Upper lobe of left lung (tissue), 6 donors: ENCODE measurements at regions not wholly inside any gene's neighbourhood (a gene's known extent, or its start where the extent isn't known, plus 50 kb on each side); places are given as distances from the start of the nearest gene placed in this dataset.

ENCODE experiments used
- ATAC-seq, 2 donors: fragments of 200-7000 bp; cut with Tn5 transposase; one replicate each; pipeline ENCODE4 v1.9.1; 2022; ENCODE audit warnings: mild to moderate bottlenecking in 2 of 2, moderate library complexity in 2 of 2; ENCODE audit not compliant: low FRiP score in 2 of 2
- DNase-seq, 2 donors: peaks; one replicate each; pipeline ENCODE4 v3.0.0-alpha.2; 2019 to 2020
- H3K27ac ChIP-seq, 4 donors: fragments of 200-600 bp; sonication (generic); one replicate each; pipeline ENCODE4 v1.5.1; 2016 to 2019
- H3K27me3 ChIP-seq, 4 donors: fragments of 200-600 bp; sonication (generic); one replicate each; pipeline ENCODE4 v1.5.1; 2017 to 2019
- H3K36me3 ChIP-seq, 4 donors: fragments of 200-600 bp; sonication (generic); one replicate each; pipeline ENCODE4 v1.5.1; 2016 to 2019
- H3K4me1 ChIP-seq, 4 donors: fragments of 200-600 bp; sonication (generic); one replicate each; pipeline ENCODE4 v1.5.1; 2018 to 2019
- H3K4me3 ChIP-seq, 4 donors: fragments of 200-600 bp; sonication (generic); one replicate each; pipeline ENCODE4 v1.5.1; 2017 to 2019; ENCODE audit warnings: mild to moderate bottlenecking in 2 of 4, moderate library complexity in 1 of 4
- H3K9me3 ChIP-seq, 4 donors: fragments of 200-600 bp; sonication (generic); one replicate each; pipeline ENCODE4 v1.5.1; 2018 to 2019
- EP300 ChIP-seq, 4 donors: sonication (generic); formaldehyde crosslinking; IDR thresholded peaks; one replicate each; pipeline ENCODE4 v1.5.1; 2017; ENCODE audit warnings: antibody characterized with exemption in 4 of 4, control low read depth in 2 of 4
- POLR2A ChIP-seq, 4 donors: fragments of 450-650 bp; IDR thresholded peaks; one replicate each; pipeline ENCODE4 v1.5.1; 2016 to 2017; ENCODE audit warnings: antibody characterized with exemption in 4 of 4, mild to moderate bottlenecking in 2 of 4
- POLR2AphosphoS5 ChIP-seq, 2 donors: sonication (generic); formaldehyde crosslinking; IDR thresholded peaks; one replicate each; pipeline ENCODE4 v1.5.1; 2017; ENCODE audit warnings: antibody characterized with exemption in 2 of 2
- whole genome bisulfite sequencing, 2 donors: methylation state at CpG; one replicate each; pipeline ENCODE4 v1.1.5; 2017 to 2018; 5-methylcytosine and 5-hydroxymethylcytosine counted together
- TF ChIP-seq, protein P1 (sequence below), 6 experiments: fragments of 450-650 bp in 4 of 6; fragments of 200-600 bp in 2 of 6; sonication (generic) in 2 of 6; IDR thresholded peaks; one replicate each; pipeline ENCODE4 v1.5.1; 2016 to 2019; ENCODE audit warnings: antibody characterized with exemption in 6 of 6
- donor health status: DM: no; HTN: no; CAD: no; lungs with moderate emphysema.
- donor health status: DM: no; HTN: yes; CAD: no; lungs with severe emphysema.

- DNase-seq (no peak), ATAC-seq (no peak)
- Histone ChIP-seq H3K27ac (no peak overlapping the region), H3K4me1 (peaks cover 0 to 3% (median 0%) of the 10 kb centered on the region in 4 donors), H3K27me3 (no peaks in the 10 kb centered on the region), H3K4me3 (no peak overlapping the region), H3K36me3 (no peaks in the 10 kb centered on the region), H3K9me3 (no peaks in the 10 kb centered on the region)
- no peak for TF ChIP-seq EP300 (IDR thresholded peaks at IDR 0.05)
- TF ChIP-seq POLR2AphosphoS5 (IDR thresholded peaks at IDR 0.05) = no peak
- no peak for TF ChIP-seq POLR2A (IDR thresholded peaks at IDR 0.05)
- TF ChIP-seq, protein P1, sequence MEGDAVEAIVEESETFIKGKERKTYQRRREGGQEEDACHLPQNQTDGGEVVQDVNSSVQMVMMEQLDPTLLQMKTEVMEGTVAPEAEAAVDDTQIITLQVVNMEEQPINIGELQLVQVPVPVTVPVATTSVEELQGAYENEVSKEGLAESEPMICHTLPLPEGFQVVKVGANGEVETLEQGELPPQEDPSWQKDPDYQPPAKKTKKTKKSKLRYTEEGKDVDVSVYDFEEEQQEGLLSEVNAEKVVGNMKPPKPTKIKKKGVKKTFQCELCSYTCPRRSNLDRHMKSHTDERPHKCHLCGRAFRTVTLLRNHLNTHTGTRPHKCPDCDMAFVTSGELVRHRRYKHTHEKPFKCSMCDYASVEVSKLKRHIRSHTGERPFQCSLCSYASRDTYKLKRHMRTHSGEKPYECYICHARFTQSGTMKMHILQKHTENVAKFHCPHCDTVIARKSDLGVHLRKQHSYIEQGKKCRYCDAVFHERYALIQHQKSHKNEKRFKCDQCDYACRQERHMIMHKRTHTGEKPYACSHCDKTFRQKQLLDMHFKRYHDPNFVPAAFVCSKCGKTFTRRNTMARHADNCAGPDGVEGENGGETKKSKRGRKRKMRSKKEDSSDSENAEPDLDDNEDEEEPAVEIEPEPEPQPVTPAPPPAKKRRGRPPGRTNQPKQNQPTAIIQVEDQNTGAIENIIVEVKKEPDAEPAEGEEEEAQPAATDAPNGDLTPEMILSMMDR (IDR thresholded peaks at IDR 0.05) = no peak
- WGBS, 2 donors = 87 to 90% methylated on average over 14 of the region's 14 CpGs
Observed at GRCh38 chr10:15442056-15442455, 71.0 kb upstream of the FAM171A1 start.

DNA sequence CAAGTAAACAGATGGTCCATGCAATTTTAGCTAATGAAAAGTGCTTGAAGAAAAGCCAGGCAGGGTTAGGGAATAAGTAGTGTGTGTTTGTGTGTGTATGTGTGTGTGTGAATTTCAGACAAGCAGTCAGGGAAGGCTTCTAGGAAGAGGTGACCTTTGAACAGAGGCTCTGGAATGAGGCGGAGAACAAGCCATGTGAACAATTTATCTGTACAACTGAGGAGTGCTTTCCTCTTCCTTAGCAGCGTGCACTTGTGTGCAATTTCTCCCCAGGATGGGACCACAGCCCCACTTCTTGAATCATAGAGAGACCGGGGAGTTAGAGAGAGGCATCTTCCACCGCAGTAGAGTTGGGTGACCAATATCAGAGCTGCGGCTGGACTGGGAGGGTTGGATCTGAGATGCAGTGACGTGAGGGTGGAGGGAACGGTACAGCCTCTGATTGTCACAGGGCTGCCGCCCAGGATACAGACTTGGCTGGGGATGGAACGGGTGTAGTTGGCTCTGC, 69.2 kb upstream of the FAM171A1 start:
- no peaks in the 10 kb centered on the region for H3K27me3 ChIP-seq
- whole genome bisulfite sequencing, 2 donors = 85 to 93% methylated on average over 7 to 9 of the region's 9 CpGs
- no peaks in the 10 kb centered on the region for H3K9me3 ChIP-seq
- no peaks in the 10 kb centered on the region for H3K36me3 ChIP-seq
- ATAC-seq (peak in 1 of 2 donors; percentile 32), DNase-seq (no peak)
- peaks cover 0 to 3% (median 0%) of the 10 kb centered on the region in 4 donors for H3K4me1 ChIP-seq
- TF ChIP-seq POLR2A (IDR thresholded peaks at IDR 0.05) (no peak), EP300 (IDR thresholded peaks at IDR 0.05) (no peak)
- H3K4me3 ChIP-seq = no peak overlapping the region
- H3K27ac ChIP-seq = peak overlapping the region in 2 of 4 donors; percentile 66 to 80

GRCh38 chr10:15439341-15439842, 68.3 kb upstream of the FAM171A1 start:
- peak overlapping the region in 3 of 4 donors; percentile 37 to 80 (median 66) for H3K27ac ChIP-seq
- no peaks in the 10 kb centered on the region for H3K9me3 ChIP-seq
- H3K27me3 ChIP-seq = no peaks in the 10 kb centered on the region
- 1 to 3% methylated on average over 12 of the region's 12 CpGs for WGBS, 2 donors
- DNase-seq = no peak
- TF ChIP-seq, protein P1 (IDR thresholded peaks at IDR 0.05) = peak in 1 of 6 experiments; percentile 24
- TF ChIP-seq POLR2A (IDR thresholded peaks at IDR 0.05) = no peak
- peak; percentile 28 to 58 for TF ChIP-seq POLR2AphosphoS5 (IDR thresholded peaks at IDR 0.05)
- TF ChIP-seq EP300 (IDR thresholded peaks at IDR 0.05) = no peak
- ATAC-seq = peak; percentile 54 to 63
- H3K4me1 ChIP-seq = peaks cover 0 to 3% (median 0%) of the 10 kb centered on the region in 4 donors
- H3K36me3 ChIP-seq = no peaks in the 10 kb centered on the region
- peak overlapping the region in 2 of 4 donors; percentile 7 to 8 for H3K4me3 ChIP-seq

GRCh38 chr10:15436696-15437095, 65.6 kb upstream of the FAM171A1 start:
- DNase-seq = no peak
- H3K27ac ChIP-seq = no peak overlapping the region
- no peaks in the 10 kb centered on the region for H3K9me3 ChIP-seq
- H3K4me1 ChIP-seq = peaks cover 0 to 3% (median 0%) of the 10 kb centered on the region in 4 donors
- WGBS, 2 donors = 73% methylated on average over 5 of the region's 5 CpGs
- no peak overlapping the region for H3K4me3 ChIP-seq
- no peak for ATAC-seq
- H3K36me3 ChIP-seq = no peaks in the 10 kb centered on the region
- TF ChIP-seq EP300 (IDR thresholded peaks at IDR 0.05) (no peak), POLR2A (IDR thresholded peaks at IDR 0.05) (no peak)
- no peaks in the 10 kb centered on the region for H3K27me3 ChIP-seq

GRCh38 chr10:15433850-15434537, 62.9 kb upstream of the FAM171A1 start:
- no peak overlapping the region for H3K27ac ChIP-seq
- no peak for TF ChIP-seq POLR2A (IDR thresholded peaks at IDR 0.05)
- TF ChIP-seq, protein P1 (IDR thresholded peaks at IDR 0.05) = peak; percentile 42 to 66 (median 57)
- H3K27me3 ChIP-seq = no peaks in the 10 kb centered on the region
- no peaks in the 10 kb centered on the region for H3K36me3 ChIP-seq
- 25 to 30% methylated on average over 9 of the region's 9 CpGs for WGBS, 2 donors
- DNase-seq = no peak
- peak in 1 of 2 donors; percentile 73 for ATAC-seq
- no peaks in the 10 kb centered on the region for H3K9me3 ChIP-seq
- no peaks in the 10 kb centered on the region for H3K4me1 ChIP-seq
- peak overlapping the region in 3 of 4 donors; percentile 9 to 43 (median 38) for H3K4me3 ChIP-seq
